Left ventricle myocardium inferior (tissue), 1 donor: ENCODE measurements at regions not wholly inside any gene's neighbourhood (a gene's known extent, or its start where the extent isn't known, plus 50 kb on each side); places are given as distances from the start of the nearest gene placed in this dataset.
A peak's percentile ranks its signal among the peaks of the same experiment; 100 is the strongest.

ENCODE experiments used
- DNase-seq: peaks from one replicate; pipeline ENCODE4 v3.0.0-alpha.2; 2020
- H3K27ac ChIP-seq: fragments of 200-600 bp; replicated peaks from 2 replicates; pipeline ENCODE4 v1.8.0; 2021
- H3K27me3 ChIP-seq: fragments of 200-600 bp; 2 replicates; pipeline ENCODE4 v1.8.0; 2021; ENCODE audit warnings: low read depth
- H3K36me3 ChIP-seq: fragments of 200-600 bp; 2 replicates; pipeline ENCODE4 v1.8.0; 2021
- H3K4me1 ChIP-seq: fragments of 200-600 bp; 2 replicates; pipeline ENCODE4 v1.8.0; 2021
- H3K4me3 ChIP-seq: fragments of 200-600 bp; 2 replicates; pipeline ENCODE4 v1.8.0; 2021; ENCODE audit warnings: mild to moderate bottlenecking, moderate library complexity
- H3K9me3 ChIP-seq: fragments of 200-600 bp; replicated peaks from 2 replicates; pipeline ENCODE4 v1.8.0; 2021
- CTCF ChIP-seq: fragments of 200-600 bp; IDR thresholded peaks from 2 replicates; pipeline ENCODE4 v1.8.0; 2021; ENCODE audit warnings: antibody characterized with exemption, mild to moderate bottlenecking, borderline replicate concordance
- intact Hi-C: fragments of 100-400 bp; cut with micrococcal nuclease; formaldehyde crosslinking; loops from one replicate; pipeline ENCODE4 v1.11.0; 2022
- donor health status: DM: no; HTN: yes; CAD: no; lungs with severe emphysema.

- intact Hi-C loops: no loop called here
- no peak for DNase-seq
- H3K4me1 ChIP-seq: no peaks in the 10 kb centered on the region
- no peak for TF ChIP-seq CTCF
- no peaks in the 10 kb centered on the region for H3K9me3 ChIP-seq
- H3K27me3 ChIP-seq: no peaks in the 10 kb centered on the region
- no peak overlapping the region for H3K27ac ChIP-seq
- no peaks in the 10 kb centered on the region for H3K36me3 ChIP-seq
- no peak overlapping the region for H3K4me3 ChIP-seq
Observed at GRCh38 chr5:4087110-4087509, 491.5 kb downstream of the IRX1 start.

DNA sequence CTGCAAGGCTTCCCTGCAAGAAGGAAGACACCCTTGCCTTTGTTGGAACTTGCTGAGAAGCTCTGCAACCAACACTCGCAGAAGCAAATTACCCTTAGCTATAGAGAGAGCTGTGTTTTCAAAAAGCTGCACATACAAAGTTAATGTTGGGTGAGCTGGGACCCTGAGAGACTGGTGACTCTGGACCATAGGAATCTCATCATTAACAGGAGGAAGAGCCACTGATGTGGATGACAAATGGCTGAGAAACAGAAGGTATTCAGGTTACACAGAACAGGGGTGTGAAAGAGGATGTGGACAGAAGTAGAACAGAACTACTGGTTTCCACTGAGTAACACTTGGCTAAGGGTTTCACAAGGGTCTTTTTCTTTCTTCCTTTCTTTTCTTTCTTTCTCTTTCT, 493.5 kb downstream of the IRX1 start:
- no peak for TF ChIP-seq CTCF
- no peak for DNase-seq
- no peaks in the 10 kb centered on the region for H3K27me3 ChIP-seq
- H3K4me3 ChIP-seq: no peak overlapping the region
- no peaks in the 10 kb centered on the region for H3K9me3 ChIP-seq
- intact Hi-C loops: no loop called here
- H3K27ac ChIP-seq: no peak overlapping the region
- H3K36me3 ChIP-seq: no peaks in the 10 kb centered on the region
- H3K4me1 ChIP-seq: no peaks in the 10 kb centered on the region

DNA sequence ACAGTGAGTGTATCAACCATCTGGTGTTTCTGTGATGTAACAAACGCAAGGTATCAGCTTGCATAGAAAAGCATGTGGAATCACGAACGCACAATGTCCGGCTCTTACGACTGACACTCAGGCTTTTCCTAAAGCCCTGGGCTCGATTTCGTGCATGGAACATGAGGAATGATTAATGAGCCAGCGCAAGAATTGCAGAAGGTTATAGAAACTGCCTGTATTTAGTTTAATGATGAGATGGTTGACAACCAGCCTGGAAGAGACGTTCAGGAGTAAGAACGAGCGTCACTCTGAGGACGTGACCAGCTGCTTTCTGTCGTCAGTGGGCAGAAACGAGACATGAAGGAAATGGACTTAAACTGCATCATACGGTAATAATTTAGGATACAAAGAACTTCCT, 497.6 kb downstream of the IRX1 start:
- TF ChIP-seq CTCF: no peak
- H3K36me3 ChIP-seq: no peaks in the 10 kb centered on the region
- intact Hi-C loops: no loop called here
- H3K4me3 ChIP-seq: no peak overlapping the region
- H3K27ac ChIP-seq: no peak overlapping the region
- H3K9me3 ChIP-seq: no peaks in the 10 kb centered on the region
- peaks cover 19% of the 10 kb centered on the region for H3K4me1 ChIP-seq
- no peak for DNase-seq
- H3K27me3 ChIP-seq: no peaks in the 10 kb centered on the region

DNA sequence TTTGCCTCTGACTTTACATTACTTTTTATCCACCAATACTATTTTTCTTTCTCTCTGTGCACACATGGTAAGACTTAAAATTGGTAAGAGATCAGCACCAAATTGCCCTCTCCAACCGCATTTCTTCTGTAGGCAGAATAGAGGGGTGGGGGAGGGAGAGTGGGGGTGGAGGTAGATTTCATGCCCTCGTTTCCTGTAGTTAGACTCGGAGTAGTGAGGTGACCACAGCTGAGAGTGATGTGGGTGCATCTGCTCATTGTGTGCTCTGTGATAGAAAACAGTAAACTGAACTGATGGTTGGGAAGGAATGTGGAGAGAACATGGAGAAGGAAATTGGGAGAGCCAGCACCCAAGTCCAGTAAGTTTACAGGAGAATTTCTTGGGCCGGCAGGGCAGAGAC, 498.3 kb downstream of the IRX1 start:
- H3K9me3 ChIP-seq: no peaks in the 10 kb centered on the region
- H3K27me3 ChIP-seq: no peaks in the 10 kb centered on the region
- no peaks in the 10 kb centered on the region for H3K36me3 ChIP-seq
- no peak for TF ChIP-seq CTCF
- DNase-seq: no peak
- no peak overlapping the region for H3K27ac ChIP-seq
- intact Hi-C loops: no loop called here
- no peak overlapping the region for H3K4me3 ChIP-seq
- peaks cover 19% of the 10 kb centered on the region for H3K4me1 ChIP-seq

GRCh38 chr5:4095918-4096630, 500.4 kb downstream of the IRX1 start:
- DNase-seq: peak; percentile 29

More at GRCh38 chr5:4095918-4096630, 500.4 kb downstream of the IRX1 start:
- intact Hi-C loops: no loop called here
- Histone ChIP-seq H3K27ac (no peak overlapping the region), H3K36me3 (no peaks in the 10 kb centered on the region), H3K4me1 (peaks cover 36% of the 10 kb centered on the region), H3K4me3 (no peak overlapping the region), H3K9me3 (no peaks in the 10 kb centered on the region), H3K27me3 (no peaks in the 10 kb centered on the region)
- no peak for TF ChIP-seq CTCF
